ENCODE measurements at regions not wholly inside any gene's neighbourhood (a gene's known extent, or its start where the extent isn't known, plus 50 kb on each side); places are given as distances from the start of the nearest gene placed in this dataset.
A peak's percentile ranks its signal among the peaks of the same experiment; 100 is the strongest.

- TF ChIP-seq THRA (IDR thresholded peaks at IDR 0.05), result no peak
- TF ChIP-seq REST (IDR thresholded peaks at IDR 0.05; ENCODE audit: borderline replicate concordance), result peak; percentile 11; the same call in 1 of the 2 replicates
- no peak for TF ChIP-seq REST (CRISPR knock-in tag; IDR thresholded peaks at IDR 0.05; ENCODE audit: low read depth)
- in situ Hi-C loops (cut with MboI) (no loop called here), intact Hi-C loops (cut with micrococcal nuclease) (no loop called here)
- 0% methylated on average over 2 of the region's 2 CpGs for WGBS (ENCODE audit: insufficient coverage, low coverage, missing lambda C conversion rate)
- ChIA-PET CTCF (ENCODE audit: low intra/inter-chr PET ratio) (no interaction called here), POLR2A (no interaction called here)
- Histone ChIP-seq H2AFZ (ENCODE audit: low read depth, low read length) (no peak overlapping the region), H3K9me3 (replicated peaks; ENCODE audit: control insufficient read depth, insufficient read depth, low read depth, low read length) (no peaks in the 10 kb centered on the region), H3K79me2 (ENCODE audit: control insufficient read depth, insufficient read depth, low read length) (no peaks in the 10 kb centered on the region), H4K20me1 (replicated peaks; ENCODE audit: control insufficient read depth, insufficient read depth, low read length) (no peaks in the 10 kb centered on the region; the same call in 1 of the 2 replicates), H3K4me1 (replicated peaks in 1 of 2; ENCODE audit: control insufficient read depth in 2 of 2, insufficient read depth in 2 of 2, low read length in 2 of 2) (no peaks in the 10 kb centered on the region), H3K4me2 (ENCODE audit: insufficient read depth, low read length) (no peak overlapping the region), H3K27ac (ENCODE audit: extremely low read depth, low read depth, low read length) (no peak overlapping the region), H3K9me1 (ENCODE audit: control insufficient read depth, insufficient read depth, low read length) (no peaks in the 10 kb centered on the region), H3K27me3 (ENCODE audit: control insufficient read depth in 2 of 2, insufficient read depth in 2 of 2, low read length in 2 of 2) (no peaks in the 10 kb centered on the region), H3K36me3 (ENCODE audit: control insufficient read depth, insufficient read depth, low read length) (no peaks in the 10 kb centered on the region), H3K9ac (ENCODE audit: insufficient read depth in 1 of 2, low read depth in 2 of 2, low read length in 2 of 2) (no peak overlapping the region), H3K4me3 (no peak overlapping the region)
- FAIRE-seq (no peak), ATAC-seq (no peak), DNase-seq (ENCODE audit: extremely low read depth in 1 of 4, low spot score in 3 of 4) (no peak)
- BruUV-seq (replicated peaks), result no TSS peak
Observed at GRCh38 chr5:148880696-148881095, 54.3 kb downstream of the ADRB2 start.
